ENCODE measurements at regions not wholly inside any gene's neighbourhood (a gene's known extent, or its start where the extent isn't known, plus 50 kb on each side); places are given as distances from the start of the nearest gene placed in this dataset.

- TF ChIP-seq EZH2 (IDR thresholded peaks at IDR 0.05; ENCODE audit: borderline replicate concordance, control insufficient read depth, low read depth, low read length) (no peak), CTCF (IDR thresholded peaks at IDR 0.05 in 2 of 3, conservative IDR thresholded peaks at IDR 0.05 in 1 of 3; ENCODE audit: control insufficient read depth in 2 of 3, extremely low read depth in 1 of 3, insufficient read depth in 1 of 3, low read depth in 3 of 3, low read length in 3 of 3) (no peak), POLR2A (IDR thresholded peaks at IDR 0.05; ENCODE audit: low read depth, low read length) (no peak), POLR2AphosphoS2 (IDR thresholded peaks at IDR 0.05; ENCODE audit: low read depth, low read length) (no peak), NR2C2 (IDR thresholded peaks at IDR 0.05; ENCODE audit: borderline replicate concordance, control insufficient read depth, insufficient read length, low read depth) (no peak), ASH2L (IDR thresholded peaks at IDR 0.05; ENCODE audit: borderline replicate concordance, low read depth) (no peak)
These were observed 371.0 kb downstream of the TENT5A start for GRCh38 chr6:81381382-81381916.
